GM12865 (cell line): ENCODE measurements at regions not wholly inside any gene's neighbourhood (a gene's known extent, or its start where the extent isn't known, plus 50 kb on each side); places are given as distances from the start of the nearest gene placed in this dataset.

Experiments
- DNase-seq: peaks from one replicate; pipeline ENCODE4 v3.0.0; 2010; ENCODE audit warnings: low read depth
- H3K4me3 ChIP-seq: 2 replicates; pipeline ENCODE4 v1.5.1; 2011; ENCODE audit warnings: mild to moderate bottlenecking, low read depth, low read length, control low read depth
- CTCF ChIP-seq: IDR thresholded peaks from 2 replicates; pipeline ENCODE4 v1.5.1; 2011; ENCODE audit warnings: low read length, control low read depth, low read depth, inconsistent platforms; ENCODE audit not compliant: insufficient read depth; ENCODE audit errors: missing control alignments

GRCh38 chr17:79545251-79546005, 65.4 kb downstream of the RBFOX3 start:
- no peak for TF ChIP-seq CTCF
- no peak overlapping the region for H3K4me3 ChIP-seq
- DNase-seq, result no peak

GRCh38 chr17:79544142-79544914, 66.5 kb downstream of the RBFOX3 start:
- TF ChIP-seq CTCF, result no peak
- DNase-seq, result no peak
- H3K4me3 ChIP-seq, result no peak overlapping the region

GRCh38 chr17:79543531-79543930, 67.3 kb downstream of the RBFOX3 start:
- TF ChIP-seq CTCF, result no peak
- no peak overlapping the region for H3K4me3 ChIP-seq
- no peak for DNase-seq

GRCh38 chr17:79542718-79543117, 68.1 kb downstream of the RBFOX3 start:
- DNase-seq, result no peak
- no peak for TF ChIP-seq CTCF
- no peak overlapping the region for H3K4me3 ChIP-seq

GRCh38 chr17:79541056-79541850, 69.6 kb downstream of the RBFOX3 start:
- H3K4me3 ChIP-seq, result no peak overlapping the region
- TF ChIP-seq CTCF, result no peak
- no peak for DNase-seq

GRCh38 chr17:79539944-79540705, 70.7 kb downstream of the RBFOX3 start:
- H3K4me3 ChIP-seq, result no peak overlapping the region
- no peak for DNase-seq
- no peak for TF ChIP-seq CTCF
